Mammary epithelial cell (primary cell): ENCODE measurements at regions not wholly inside any gene's neighbourhood (a gene's known extent, or its start where the extent isn't known, plus 50 kb on each side); places are given as distances from the start of the nearest gene placed in this dataset.

Source experiments
- EZH2 ChIP-seq: IDR thresholded peaks from 2 replicates; pipeline ENCODE4 v1.6.1; 2012; ENCODE audit warnings: low read length, inconsistent platforms, borderline replicate concordance
- TF ChIP-seq, protein P1 (sequence below), 2 donors: IDR thresholded peaks in 1 of 2; conservative IDR thresholded peaks in 1 of 2; 2 replicates each; pipeline ENCODE4 v1.5.1; 2011 to 2012; ENCODE audit warnings: inconsistent platforms in 2 of 2, low read length in 2 of 2, mild to moderate bottlenecking in 2 of 2, control low read depth in 1 of 2, low read depth in 1 of 2; ENCODE audit not compliant: insufficient read depth in 1 of 2; ENCODE audit errors: extremely low read depth in 1 of 2

DNA sequence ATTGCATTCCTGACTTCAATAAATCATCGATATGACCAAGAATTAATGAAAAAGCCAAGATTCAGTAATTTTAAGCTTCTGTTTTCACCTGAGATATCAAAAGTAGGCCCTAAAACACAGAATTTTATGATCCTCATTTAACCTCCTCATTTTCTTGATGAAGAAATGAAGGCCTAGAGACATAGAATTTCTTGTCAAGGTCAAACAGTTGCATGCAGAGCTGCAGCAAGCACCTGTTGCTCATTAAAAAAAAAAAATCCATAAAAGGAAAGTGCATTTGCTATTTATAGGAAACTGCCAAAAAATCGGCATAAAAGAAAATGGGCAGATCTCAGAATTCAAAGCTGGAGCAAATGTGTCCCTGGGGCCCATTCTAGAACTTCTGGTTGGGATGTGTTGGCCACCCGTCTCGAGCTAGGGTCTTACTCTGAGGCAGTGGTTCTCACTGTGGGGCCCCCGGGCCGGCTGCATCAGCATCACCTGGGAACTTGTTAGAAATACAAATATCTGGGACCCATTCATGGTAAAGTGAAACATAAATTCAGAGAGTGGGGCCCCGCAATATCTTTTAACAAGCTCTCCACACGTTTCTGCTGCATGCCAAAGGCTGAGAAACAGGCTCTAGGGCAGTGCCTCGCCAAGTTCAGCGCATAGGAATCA is 224.7 kb upstream of the UBL3 start:
- TF ChIP-seq, protein P1, sequence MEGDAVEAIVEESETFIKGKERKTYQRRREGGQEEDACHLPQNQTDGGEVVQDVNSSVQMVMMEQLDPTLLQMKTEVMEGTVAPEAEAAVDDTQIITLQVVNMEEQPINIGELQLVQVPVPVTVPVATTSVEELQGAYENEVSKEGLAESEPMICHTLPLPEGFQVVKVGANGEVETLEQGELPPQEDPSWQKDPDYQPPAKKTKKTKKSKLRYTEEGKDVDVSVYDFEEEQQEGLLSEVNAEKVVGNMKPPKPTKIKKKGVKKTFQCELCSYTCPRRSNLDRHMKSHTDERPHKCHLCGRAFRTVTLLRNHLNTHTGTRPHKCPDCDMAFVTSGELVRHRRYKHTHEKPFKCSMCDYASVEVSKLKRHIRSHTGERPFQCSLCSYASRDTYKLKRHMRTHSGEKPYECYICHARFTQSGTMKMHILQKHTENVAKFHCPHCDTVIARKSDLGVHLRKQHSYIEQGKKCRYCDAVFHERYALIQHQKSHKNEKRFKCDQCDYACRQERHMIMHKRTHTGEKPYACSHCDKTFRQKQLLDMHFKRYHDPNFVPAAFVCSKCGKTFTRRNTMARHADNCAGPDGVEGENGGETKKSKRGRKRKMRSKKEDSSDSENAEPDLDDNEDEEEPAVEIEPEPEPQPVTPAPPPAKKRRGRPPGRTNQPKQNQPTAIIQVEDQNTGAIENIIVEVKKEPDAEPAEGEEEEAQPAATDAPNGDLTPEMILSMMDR (conservative IDR thresholded peaks at IDR 0.05 in 1 of 2, IDR thresholded peaks at IDR 0.05 in 1 of 2; ENCODE audit: extremely low read depth in 1 of 2, insufficient read depth in 1 of 2, low read depth in 1 of 2, low read length in 2 of 2), result no peak
- no peak for TF ChIP-seq EZH2
